GM04503 (cell line): ENCODE measurements at regions not wholly inside any gene's neighbourhood (a gene's known extent, or its start where the extent isn't known, plus 50 kb on each side); places are given as distances from the start of the nearest gene placed in this dataset.
"Not testable (repeated sequence)": the region's sequence is repeated elsewhere in the genome, so short reads cannot be mapped to it uniquely, and the experiment has no call there.

Experiments used
- DNase-seq: peaks from one replicate; pipeline ENCODE4 v3.0.0-alpha.2; 2012; ENCODE audit warnings: low read depth

GRCh38 chr6:25125736-25126135 lies 153.4 kb upstream of the CARMIL1 start:
- DNase-seq: no peak

GRCh38 chr6:25127076-25127837 lies 151.9 kb upstream of the CARMIL1 start:
- no peak for DNase-seq

GRCh38 chr6:25130518-25130917 lies 148.7 kb upstream of the CARMIL1 start:
- DNase-seq: no peak

GRCh38 chr6:25132934-25133333 lies 146.2 kb upstream of the CARMIL1 start:
- DNase-seq: no peak

GRCh38 chr6:25133568-25133967 lies 145.6 kb upstream of the CARMIL1 start:
- no peak for DNase-seq

- DNase-seq: no peak
Measured at GRCh38 chr6:25136854-25137253, 142.3 kb upstream of the CARMIL1 start.

GRCh38 chr6:25137480-25137879 lies 141.7 kb upstream of the CARMIL1 start:
- no peak for DNase-seq

GRCh38 chr6:25137916-25138232 lies 141.3 kb upstream of the CARMIL1 start:
- no peak for DNase-seq

- DNase-seq: peak; percentile 60
Measured at GRCh38 chr6:25138233-25138933, 140.8 kb upstream of the CARMIL1 start.

GRCh38 chr6:25138934-25139415 lies 140.2 kb upstream of the CARMIL1 start:
- DNase-seq: no peak

- DNase-seq: not testable (repeated sequence)
Measured at GRCh38 chr6:25139608-25140007, 139.6 kb upstream of the CARMIL1 start.

- no peak for DNase-seq
Measured at GRCh38 chr6:25142506-25142905, 136.7 kb upstream of the CARMIL1 start.

- no peak for DNase-seq
Measured at GRCh38 chr6:25144919-25145318, 134.3 kb upstream of the CARMIL1 start.

GRCh38 chr6:25147223-25147622 lies 132.0 kb upstream of the CARMIL1 start:
- no peak for DNase-seq

- DNase-seq: no peak
Measured at GRCh38 chr6:25150031-25150430, 129.1 kb upstream of the CARMIL1 start.

- DNase-seq: no peak
Measured at GRCh38 chr6:25150863-25151262, 128.3 kb upstream of the CARMIL1 start.

- DNase-seq: no peak
Measured at GRCh38 chr6:25153079-25153478, 126.1 kb upstream of the CARMIL1 start.

GRCh38 chr6:25154034-25154596 lies 125.1 kb upstream of the CARMIL1 start:
- DNase-seq: no peak

GRCh38 chr6:25155211-25155610 lies 124.0 kb upstream of the CARMIL1 start:
- DNase-seq: no peak

- no peak for DNase-seq
Measured at GRCh38 chr6:25156123-25156522, 123.1 kb upstream of the CARMIL1 start.

- no peak for DNase-seq
Measured at GRCh38 chr6:25157183-25157582, 122.0 kb upstream of the CARMIL1 start.

GRCh38 chr6:25157842-25158241 lies 121.3 kb upstream of the CARMIL1 start:
- no peak for DNase-seq

- DNase-seq: not testable (repeated sequence)
Measured at GRCh38 chr6:25160134-25160533, 119.0 kb upstream of the CARMIL1 start.
